DMS53 treated with DMSO at 0.1 percent for 48 hours (cell line): ENCODE measurements at regions not wholly inside any gene's neighbourhood (a gene's known extent, or its start where the extent isn't known, plus 50 kb on each side); places are given as distances from the start of the nearest gene placed in this dataset.
A peak's percentile ranks its signal among the peaks of the same experiment; 100 is the strongest.

Experiments
- DNase-seq: peaks from one replicate; lab custom pipeline; 2025; ENCODE audit not compliant: unreplicated experiment; lab: John Stamatoyannopoulos, UW

DNA sequence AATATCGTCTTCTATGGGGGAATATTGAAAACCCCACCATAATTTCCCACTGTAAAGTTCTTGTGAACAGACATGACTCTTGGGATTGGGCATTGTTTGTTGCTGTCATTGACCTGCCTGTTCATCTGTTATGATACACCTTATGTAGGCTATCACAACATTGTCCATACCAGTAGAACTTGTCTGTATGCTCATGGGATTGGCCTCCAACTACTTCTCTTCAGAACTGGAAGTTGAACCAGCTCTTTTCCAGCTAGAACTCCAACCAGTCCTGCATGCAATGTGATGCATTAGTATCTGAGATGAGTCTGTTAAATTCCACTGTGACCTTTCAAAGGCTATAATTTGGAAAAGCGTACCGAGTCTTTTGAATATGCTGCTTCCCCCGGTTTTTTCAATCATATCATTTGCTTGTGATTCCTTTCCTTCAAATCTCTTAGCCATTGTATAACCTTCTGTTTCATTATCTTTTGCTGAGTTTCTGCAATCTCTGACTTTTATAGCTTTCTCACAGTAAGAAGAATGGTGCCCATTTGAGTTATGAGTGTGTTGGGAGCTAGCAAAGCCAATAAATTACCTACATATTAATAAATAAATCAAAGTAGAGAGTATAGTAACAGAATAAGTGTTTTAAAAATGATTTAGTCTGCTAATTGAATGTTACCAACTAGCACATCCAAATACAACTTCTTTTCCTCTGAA is 101.9 kb downstream of the PLK2 start:
- DNase-seq = no peak

DNA sequence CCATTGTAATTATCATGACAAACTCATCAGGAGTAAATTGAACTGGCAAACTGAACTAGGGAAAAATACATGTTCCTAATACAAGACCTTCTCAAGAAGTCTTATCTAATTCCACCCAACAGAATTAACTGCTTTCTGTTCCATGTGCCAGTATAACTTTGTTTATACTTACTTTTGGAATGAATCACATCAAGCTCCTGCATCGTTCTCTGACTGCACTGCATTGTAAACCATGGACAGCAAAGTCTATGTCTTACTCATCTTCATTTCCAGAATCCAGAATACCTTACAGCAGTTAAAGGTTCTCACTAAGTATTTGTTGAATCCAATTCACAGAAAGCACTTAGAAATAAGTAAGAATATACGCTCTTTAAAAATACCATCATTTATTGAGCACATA is 102.8 kb downstream of the PLK2 start:
- DNase-seq = no peak

DNA sequence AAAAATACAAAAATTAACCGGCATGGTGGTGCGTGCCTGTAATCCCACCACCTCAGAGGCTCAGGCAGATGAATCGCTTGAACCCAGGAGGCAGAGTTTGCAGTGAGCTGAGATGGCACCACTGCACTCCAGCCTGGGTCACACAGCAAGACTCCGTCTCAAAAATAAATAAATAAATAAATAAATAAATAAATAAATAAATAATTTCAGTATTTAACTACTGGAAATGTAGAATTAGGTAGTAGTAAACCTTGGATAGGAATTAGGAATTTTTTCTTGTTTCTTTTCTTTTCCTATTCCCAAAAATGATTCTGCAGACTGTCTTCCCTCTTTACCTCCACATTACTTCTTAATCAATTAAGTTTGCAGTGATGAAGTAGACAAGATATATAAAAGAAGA is 103.2 kb downstream of the PLK2 start:
- DNase-seq = no peak

DNA sequence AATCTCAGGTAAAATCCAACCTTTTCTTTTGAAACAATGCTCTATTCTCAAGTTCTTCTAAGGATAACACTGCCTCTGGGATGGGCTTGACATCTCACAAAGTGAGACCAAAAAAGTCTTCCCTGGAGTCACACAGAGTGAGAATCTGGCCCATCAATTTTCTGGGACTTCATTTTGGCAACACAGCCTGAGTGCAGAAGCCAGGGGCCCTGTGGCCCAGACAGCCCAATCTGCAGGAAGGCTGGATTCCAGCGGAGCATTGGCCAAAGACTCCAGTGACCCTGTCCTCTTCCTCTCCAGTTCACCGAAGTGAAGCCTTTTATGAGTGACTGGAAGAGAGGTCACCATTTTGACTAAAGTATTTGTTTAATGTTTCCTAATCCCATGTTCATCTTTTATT is 105.1 kb downstream of the PLK2 start:
- no peak for DNase-seq

DNA sequence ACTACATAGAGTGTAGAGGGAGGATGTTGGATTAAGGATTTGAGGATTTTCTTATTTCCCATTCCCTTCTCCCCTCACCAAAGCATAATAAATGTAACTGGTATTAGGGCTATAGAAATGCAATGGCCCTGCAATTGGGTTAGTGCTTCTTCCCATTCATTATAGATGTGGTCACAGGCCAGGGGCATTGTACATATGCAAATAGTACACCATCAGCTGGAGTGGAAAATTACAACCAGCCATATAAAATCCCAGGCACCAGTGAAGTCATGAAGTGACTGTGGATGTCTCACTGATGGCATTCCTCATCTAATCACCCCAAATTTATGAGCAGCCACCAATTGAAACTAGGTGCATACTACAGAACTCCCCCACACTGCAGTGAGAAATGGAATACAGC is 105.9 kb downstream of the PLK2 start:
- no peak for DNase-seq

DNA sequence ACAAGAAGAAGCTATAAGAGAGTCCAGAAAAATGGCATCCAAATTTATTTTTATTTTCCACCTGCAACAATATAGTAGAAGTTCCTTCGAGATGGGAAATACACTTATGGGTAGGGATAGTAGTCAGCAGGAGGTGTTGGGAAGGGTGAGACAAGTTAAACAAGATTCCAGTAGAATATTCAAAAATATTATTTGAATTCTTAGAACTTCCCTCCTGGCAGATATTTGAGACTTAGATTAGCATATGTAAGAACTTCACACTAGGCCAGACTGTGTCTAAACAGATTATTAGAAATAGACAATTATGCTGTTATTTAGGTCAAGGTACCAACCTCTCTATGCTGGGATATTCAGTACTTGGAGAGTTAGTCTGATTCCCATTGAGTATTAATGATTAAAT is 108.7 kb downstream of the PLK2 start:
- DNase-seq = no peak

DNA sequence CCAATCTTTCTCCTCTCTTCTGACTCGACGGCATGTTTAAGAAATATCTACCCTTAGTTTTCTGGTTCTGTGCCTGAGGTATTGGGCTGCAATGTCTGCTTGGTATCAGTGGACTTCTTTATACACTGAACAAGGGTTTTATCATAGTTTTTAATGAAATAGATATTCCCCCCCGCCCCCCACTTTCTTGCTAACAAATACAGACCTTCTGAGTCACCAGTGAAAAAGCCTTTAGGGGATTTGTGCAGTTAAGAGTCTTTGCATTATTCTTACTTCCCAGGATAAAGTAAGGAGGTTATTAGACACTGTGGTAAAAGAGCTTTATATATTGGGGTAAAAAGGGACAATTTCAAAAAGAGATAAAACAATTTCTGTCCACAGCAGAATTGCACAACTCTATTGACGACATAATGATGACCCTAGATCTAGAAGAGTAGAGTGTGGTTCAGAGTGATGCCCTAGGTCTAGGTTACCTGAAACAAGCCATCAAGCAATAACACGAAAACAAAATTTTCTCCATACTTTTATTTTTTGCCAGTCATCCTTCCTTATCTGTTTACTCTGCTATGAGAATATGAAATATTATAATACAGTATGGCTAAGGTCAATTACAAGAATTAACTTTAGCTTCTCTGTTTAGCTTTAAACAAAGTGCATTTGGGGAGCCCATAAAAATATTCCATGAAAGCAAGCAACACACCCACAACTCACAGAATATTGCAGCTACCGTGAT is 110.7 kb downstream of the PLK2 start:
- DNase-seq = no peak

DNA sequence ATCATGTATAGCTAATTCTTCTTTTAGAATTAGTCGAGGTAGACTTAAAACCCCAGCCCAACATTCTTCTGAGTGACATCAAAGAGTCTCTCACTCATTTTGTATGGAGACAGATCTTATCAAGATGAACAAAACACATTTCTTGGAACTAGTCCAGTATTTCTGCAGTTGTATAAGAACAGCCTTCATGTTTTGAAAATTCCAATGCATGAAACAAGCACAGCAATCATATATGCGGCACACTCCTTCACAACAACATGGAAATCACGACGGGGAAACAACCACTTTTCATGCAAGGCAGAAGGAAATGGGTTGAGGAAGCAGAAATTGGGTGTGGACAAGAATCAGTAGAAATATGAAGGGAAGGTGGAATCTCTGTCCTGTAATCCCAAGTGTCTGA is 113.8 kb downstream of the PLK2 start:
- DNase-seq = no peak

DNA sequence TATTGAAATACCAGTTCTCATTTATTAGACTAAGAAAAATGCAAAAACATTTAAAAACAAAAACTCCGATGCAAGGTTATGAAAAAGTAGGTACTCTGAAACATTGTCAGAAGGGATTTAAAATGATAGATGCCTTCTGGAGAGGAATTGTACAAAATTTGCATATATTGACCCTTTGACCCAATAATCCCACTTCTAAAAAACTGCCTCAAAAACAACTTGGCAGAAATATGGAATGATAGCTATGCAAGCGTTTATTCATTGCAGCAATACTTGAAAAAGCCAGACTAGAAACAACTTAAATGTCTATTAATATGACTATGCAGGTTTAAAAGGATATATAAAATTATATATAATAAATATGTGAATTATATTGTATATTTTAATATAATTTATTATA is 118.4 kb downstream of the PLK2 start:
- DNase-seq = no peak

DNA sequence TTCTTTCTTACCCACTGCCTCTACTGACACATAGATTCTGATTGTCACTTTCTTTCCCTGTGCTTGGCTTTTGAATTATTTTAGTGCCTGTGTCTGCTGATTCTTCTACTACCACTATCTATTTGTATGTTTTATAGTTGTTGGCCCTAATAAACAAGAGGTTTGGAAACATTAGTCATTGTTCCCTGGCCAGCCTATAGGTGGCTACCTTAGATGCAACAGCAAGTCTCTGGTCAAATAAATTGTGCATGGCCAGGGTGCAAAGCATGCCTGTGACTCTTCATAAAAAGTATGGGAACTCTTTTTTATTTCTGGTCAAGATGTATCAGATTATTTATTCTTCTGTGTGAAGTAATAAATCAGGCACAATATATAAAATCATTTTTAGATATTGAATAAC is 124.4 kb downstream of the PLK2 start:
- no peak for DNase-seq

DNA sequence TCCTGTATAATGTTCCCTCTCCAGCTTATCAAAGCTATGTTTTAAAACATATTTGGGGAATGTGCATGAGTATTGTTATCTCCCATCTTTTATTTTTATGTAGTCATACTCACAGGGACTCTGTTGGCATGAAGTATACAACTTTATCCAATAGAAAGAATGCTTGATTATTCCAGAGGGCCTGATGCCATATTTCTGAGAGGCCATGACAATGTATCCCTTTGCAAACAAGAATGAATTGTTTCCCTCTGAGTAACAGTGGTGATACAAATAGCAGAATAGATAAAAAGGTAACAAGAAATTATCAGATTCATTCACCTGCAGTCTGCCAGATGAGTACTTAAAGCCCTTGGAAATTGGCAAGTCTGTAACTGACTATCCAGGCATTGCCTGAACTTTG is 125.9 kb downstream of the PLK2 start:
- DNase-seq = no peak

DNA sequence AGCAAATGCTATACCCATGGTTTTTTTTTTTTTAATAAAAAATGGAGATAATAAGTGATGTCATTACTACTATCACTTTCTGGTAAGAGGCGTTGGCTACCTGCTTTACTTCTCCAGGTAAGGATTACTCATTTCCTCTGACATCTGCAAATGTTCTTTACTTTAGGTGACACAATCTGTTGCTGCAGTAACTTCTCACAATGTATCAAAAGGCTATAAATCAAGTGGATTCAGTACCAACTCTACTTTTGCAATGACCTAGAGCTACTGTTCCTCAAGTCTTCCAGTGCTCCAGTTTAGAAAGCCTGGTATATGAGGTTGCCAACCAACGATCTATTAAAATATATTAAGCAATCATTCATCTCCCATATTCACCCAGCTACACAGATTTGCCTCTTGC is 129.1 kb downstream of the PLK2 start:
- peak; percentile 39 for DNase-seq

DNA sequence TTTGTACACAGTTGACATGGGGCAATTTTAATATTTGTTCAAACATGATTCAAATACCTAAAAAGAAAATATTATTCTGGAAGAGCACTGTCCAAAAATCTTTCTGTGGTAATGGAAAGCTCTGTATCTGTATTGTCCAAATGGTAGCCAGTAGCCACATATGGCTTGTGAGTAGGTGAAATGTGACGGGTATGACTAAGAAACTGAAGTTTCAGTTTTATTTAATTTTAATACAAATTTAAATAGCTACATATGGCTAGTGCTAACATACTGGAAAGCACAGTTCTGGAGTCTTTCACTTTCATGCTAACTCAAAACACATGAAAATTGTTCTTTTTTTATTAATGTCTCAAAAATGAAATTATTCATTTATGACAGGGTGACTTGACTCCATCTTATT is 132.6 kb downstream of the PLK2 start:
- no peak for DNase-seq

DNA sequence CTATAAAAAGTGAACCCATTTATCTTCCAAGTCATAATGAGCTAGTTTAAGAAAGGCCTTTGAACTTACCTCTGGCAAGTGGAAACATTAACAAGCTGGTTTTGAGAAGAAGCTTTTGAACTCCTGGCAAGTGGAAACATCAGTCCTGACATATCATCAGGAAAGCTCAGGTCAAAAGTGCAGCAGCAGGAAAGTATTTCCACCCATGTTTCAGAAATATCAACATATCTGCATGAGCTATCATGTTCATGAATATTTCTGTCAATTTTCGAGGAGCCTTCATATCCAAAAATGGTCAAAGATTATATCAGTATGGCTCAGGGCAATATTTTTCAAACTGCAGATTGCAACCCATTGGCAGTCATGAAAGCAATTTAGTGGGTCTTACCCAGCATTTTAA is 133.9 kb downstream of the PLK2 start:
- DNase-seq = no peak

DNA sequence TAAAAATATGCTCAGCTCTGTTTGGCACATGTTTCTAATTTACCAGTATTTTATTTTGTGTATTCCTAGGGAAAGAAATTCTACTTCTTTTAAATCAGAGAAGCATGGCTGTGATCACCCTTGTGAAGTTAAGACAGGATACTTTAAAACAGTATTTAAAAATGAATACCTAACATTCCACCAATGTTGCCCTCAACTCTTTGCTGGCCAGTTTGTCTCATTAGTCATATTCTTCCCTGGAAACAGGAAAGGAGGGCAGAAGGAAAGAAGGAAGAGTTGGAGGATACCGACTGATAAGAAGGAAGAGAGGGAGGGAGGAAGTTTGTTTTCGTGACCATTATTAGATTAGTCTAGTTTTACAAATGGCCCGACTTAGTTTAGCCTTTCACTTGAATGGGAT is 137.4 kb downstream of the PLK2 start:
- no peak for DNase-seq

DNA sequence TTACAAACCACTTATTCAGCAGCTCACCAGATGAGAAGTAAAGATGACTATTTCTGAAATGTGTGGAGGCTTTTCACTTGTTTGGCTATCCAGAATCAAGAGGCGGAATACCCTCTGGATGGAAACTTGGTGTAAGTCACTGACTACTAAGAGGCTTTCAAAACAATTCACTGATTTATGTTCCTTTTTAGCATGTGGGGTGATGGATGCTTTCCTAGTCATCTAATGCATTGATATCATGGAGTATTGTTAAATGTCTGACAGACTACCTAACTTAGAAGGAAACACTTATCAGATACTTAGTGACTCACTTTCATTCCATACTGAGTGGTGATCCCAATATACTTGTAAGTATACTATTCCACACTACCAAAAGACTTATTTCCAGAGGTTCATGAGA is 141.4 kb downstream of the PLK2 start:
- DNase-seq = no peak

DNA sequence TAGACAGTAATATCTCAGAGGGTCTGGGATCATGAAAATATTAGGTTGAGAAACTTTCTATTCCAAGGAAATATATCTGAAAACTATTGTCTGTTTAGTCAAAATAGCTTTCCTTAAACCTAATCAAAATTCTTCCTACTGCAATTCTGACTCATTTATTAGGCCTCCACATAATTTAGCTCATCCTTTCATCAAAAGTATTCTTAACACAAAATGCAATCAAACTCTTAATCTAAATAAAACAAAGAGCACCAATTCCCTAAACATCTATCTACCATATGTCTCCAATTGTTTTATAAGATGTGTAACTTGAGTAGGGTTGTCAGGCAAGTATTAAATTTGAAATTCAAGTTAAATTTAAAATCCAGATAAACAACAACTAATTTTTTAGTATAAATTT is 142.1 kb downstream of the PLK2 start:
- DNase-seq = no peak

DNA sequence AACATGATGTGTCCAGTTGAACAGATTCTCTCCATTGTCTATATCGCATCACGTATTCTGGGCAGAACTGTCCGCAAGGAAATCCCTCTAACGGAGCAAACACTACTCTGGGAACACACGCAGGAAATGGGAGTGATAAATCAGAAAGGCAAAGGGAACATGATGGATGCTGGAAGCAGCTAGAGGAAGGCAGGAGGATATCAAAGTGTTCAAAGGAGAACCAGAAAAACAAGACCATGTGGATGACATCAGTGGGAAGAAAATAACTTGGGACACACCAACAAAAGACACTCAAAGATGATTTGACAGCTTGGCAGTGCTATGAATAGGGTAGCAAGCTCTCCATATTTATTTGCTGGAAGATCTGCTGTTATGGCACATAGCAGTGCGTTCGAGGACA is 142.9 kb downstream of the PLK2 start:
- DNase-seq = no peak

DNA sequence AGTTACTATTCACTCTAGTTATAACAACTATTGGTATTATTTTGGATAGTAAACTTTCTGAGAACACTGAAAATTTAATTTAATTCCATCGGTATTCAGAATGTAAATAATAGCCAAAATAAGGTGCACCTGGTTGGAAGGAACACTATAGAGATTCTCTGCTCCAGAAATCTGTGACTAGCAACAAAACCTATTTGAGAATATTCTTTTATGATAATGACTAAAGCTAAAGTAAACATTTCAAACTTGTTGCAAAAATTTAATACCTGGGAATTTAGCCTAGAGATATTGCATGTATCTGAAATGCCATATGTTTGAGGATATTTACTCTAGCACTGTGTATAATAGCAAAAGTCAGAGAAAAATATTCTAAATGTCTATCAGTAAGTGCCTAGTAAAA is 144.1 kb downstream of the PLK2 start:
- DNase-seq = no peak

DNA sequence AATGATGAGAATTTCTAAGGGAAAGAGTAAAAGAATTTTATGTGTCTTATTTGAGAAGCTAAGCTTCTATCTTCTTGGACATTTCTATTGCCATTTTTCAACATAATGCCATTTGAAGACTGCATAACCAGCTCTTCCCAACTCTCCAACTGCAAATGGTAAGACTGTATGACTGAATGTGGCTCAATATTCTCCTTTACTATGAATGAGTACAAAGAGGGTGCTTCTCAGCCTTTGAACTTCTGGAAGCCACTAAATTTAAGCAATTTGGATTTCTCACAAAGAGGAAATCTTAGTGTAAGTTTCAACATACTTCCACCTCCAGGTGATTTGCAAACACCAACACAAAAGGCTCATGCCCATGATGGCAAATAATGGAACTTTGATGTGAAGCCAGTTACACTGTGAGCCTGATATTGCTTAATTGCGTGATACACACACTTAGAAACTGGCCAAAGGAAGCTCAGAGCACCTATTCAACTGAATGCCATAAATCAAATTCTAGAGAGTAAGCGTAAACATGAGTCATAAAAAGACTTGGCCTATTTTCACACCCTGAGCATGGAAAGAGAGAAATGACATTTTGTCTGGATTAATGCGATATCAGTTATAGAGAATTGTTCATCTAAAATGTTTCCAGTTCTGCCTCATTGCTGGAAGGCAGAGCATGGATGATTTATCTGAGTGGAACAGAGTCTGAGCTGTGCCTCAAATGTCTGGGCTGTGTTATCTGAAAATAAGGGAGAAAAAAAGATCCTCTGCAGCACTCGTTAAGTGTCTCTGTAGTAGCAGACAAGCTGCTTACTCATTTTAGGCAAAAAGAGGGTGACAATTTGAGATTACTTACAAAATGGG is 145.3 kb downstream of the PLK2 start:
- DNase-seq = peak; percentile 31

DNA sequence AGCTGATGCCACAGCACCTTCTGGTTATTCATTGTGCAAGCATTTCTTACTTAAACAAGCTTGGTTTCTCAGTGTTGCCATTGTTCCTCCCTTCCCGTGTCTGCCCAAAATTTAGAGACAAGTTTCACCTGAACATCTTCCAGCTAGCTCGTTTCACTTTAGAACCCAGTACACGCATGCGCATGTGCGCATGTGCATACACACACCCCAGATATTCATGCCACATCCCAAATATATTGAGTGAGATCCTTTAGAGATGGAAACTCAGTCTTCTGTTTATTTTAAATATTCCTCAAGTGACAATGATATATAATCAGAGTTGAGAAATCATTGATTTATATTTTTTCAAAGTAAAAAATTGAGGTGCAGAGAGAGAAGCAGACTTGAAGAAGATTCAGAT is 147.6 kb downstream of the PLK2 start:
- DNase-seq = no peak

DNA sequence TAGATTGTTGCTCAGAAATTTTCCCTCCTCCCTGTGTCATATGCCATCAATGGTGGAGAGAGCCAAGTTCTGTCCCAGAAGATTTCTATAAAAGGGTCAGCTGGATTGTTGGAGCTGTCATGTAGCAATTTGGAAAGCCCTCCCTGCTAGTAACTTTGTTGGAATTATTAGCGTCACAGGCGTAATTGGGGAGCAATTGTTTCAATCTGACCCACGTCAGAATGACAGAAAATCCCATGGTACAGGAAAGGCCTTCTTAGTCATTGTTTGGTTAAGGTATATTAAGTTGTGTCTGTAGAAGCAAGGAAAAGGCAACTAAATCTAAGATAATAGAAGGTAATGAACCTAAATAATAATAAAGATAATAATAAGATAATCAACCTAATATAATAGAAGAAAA is 148.4 kb downstream of the PLK2 start:
- DNase-seq = no peak
